Retinal pigment epithelial cell (primary cell): ENCODE measurements at regions not wholly inside any gene's neighbourhood (a gene's known extent, or its start where the extent isn't known, plus 50 kb on each side); places are given as distances from the start of the nearest gene placed in this dataset.

ENCODE experiments used
- DNase-seq: peaks from one replicate; pipeline ENCODE4 v3.0.0-alpha.2; 2010; ENCODE audit warnings: low read depth
- H3K4me3 ChIP-seq: 2 replicates; pipeline ENCODE4 v1.5.1; 2011; ENCODE audit warnings: mild to moderate bottlenecking, low read length, control low read depth, moderate library complexity
- TF ChIP-seq, protein P1 (sequence below): conservative IDR thresholded peaks from 2 replicates; pipeline ENCODE4 v1.5.1; 2011; ENCODE audit warnings: low read depth, low read length, control low read depth, inconsistent platforms

DNA sequence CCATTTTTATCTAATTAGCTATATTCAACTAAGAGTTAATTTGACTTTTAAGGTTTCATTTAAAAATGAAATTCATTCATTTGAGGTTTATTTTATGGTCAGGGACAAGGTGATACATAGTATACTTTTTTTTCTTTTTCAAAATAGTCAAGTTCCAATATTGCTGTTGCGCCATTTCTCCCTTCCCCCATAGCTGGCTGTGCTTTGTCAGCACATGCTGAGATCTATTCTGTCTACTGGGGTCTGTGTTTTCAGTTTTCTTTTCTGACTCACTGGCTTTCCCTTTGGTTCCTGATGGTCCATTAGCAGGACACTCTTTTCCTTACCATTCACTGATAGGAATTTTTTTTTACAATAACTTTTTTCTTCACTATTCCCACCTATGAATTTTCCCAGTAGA, 336.4 kb upstream of the TMEM229A start:
- TF ChIP-seq, protein P1, sequence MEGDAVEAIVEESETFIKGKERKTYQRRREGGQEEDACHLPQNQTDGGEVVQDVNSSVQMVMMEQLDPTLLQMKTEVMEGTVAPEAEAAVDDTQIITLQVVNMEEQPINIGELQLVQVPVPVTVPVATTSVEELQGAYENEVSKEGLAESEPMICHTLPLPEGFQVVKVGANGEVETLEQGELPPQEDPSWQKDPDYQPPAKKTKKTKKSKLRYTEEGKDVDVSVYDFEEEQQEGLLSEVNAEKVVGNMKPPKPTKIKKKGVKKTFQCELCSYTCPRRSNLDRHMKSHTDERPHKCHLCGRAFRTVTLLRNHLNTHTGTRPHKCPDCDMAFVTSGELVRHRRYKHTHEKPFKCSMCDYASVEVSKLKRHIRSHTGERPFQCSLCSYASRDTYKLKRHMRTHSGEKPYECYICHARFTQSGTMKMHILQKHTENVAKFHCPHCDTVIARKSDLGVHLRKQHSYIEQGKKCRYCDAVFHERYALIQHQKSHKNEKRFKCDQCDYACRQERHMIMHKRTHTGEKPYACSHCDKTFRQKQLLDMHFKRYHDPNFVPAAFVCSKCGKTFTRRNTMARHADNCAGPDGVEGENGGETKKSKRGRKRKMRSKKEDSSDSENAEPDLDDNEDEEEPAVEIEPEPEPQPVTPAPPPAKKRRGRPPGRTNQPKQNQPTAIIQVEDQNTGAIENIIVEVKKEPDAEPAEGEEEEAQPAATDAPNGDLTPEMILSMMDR: no peak
- no peak for DNase-seq
- H3K4me3 ChIP-seq: no peak overlapping the region

DNA sequence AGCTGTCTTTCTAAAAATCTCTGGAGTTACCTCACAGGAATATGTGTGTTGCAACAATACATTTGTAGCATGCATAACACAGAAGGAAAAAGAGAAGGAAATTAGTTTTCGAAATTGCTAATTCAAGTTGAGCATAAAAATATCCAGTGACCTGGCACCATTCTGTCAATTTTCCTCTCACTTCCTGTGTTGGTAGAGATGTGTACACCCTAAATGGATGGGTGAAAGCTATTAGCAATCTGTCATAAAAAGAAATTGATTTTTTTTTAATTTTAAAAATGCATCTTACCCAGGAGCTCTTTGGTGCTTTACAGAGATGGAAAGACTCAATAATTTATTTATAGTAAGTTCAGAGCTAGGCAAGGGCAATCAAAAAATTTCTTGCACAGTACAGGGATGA, 333.3 kb upstream of the TMEM229A start:
- no peak for DNase-seq
- TF ChIP-seq, protein P1: no peak

DNA sequence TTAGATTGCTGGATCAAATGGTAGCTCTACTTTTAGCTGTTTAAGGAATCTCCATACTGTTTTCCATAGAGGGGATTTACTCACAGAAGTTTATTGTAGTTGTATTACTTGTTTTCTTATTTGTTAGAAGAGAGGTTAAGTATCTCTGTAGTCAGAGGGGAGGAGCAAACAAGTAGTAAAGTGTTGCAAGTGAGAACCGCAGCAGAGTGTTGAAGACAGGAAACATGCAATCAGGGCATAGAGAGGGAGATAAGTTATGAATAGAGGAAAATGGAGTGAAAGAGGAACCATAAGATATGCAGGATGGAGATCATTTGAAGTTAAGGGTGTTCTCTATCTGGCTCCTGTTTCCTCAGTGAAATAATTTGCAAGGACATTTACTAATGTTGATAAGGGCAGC, 331.4 kb upstream of the TMEM229A start:
- TF ChIP-seq, protein P1: no peak
- no peak for DNase-seq
- H3K4me3 ChIP-seq: no peak overlapping the region

More for the DNA sequence above, 333.3 kb upstream of the TMEM229A start:
- no peak overlapping the region for H3K4me3 ChIP-seq

DNA sequence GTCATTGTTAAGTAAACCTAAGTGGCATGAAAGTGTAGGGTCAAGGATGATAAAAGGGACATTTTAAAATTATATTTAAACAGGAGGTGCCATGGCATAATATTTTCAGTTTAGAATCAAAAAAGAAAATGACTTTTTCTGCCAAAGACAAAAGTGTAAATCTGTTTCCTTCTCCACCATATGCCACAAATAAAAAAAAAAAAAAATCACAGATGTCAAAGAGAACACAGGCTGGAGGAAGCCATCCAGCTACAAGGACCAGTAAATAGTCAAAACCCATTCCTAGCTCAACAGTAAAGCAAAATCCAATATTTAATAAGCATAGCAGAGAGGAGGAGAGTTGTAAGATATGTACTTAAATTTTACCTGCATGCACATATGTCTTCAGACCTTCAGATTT, 321.3 kb upstream of the TMEM229A start:
- TF ChIP-seq, protein P1: no peak
- no peak for DNase-seq

DNA sequence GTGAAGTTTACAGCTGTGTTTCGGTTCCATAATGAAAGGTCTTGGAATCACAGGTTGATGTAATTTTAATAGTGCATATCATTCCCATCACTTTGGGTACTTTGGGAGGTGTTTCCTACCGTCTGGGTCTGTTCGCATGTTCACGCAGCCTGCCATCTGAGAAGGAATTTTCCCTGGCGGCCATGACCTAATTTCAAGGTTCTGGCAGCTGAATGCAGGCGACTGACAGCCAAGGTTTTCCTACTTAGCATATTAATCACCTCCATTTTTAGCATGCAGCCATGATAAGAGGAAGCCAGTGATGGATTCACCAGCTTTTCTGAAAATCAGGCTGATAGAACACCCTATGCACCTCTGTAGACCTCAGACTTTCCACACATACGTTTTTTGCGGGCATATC, 319.1 kb upstream of the TMEM229A start:
- no peak overlapping the region for H3K4me3 ChIP-seq
- no peak for DNase-seq
- TF ChIP-seq, protein P1: no peak

More for the DNA sequence above, 321.3 kb upstream of the TMEM229A start:
- no peak overlapping the region for H3K4me3 ChIP-seq

DNA sequence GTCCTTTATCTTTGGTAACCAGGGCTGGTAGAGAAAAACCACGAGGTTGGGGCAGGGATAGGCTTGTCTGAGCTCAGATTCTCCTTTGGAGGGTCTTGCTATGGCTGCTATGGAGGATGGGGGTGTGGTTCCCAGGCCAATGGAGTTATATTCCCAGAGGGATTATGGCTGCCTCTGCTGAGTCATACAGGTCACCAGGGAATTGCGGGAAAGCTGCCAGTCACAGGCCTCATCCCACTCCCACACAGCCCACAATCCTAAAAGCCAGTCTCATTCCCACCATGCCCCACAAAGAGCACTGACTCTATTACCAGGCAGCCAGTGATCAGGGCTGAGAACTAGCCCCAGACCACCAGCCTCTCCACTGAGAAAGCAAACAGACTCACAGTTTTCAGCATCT, 316.6 kb upstream of the TMEM229A start:
- DNase-seq: no peak
- TF ChIP-seq, protein P1: no peak
- no peak overlapping the region for H3K4me3 ChIP-seq

DNA sequence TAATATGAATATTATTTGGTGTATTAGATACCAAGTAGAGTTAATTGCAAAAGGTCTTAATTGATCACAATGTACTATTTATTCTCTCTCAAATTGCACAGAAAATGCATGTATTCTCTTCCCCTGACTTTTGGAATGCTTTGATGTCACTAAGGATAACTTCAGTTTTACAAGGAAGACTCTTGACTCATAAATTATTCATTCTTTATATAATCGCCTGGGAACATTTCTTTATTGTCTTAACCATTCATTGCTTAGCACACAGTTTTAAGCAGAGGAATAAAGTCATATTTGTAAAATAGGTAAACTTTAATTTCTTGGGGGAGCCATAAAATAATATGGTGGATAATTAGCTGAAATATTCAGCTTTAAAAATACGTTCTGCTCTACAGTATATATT, 306.0 kb upstream of the TMEM229A start:
- TF ChIP-seq, protein P1: no peak
- no peak for DNase-seq
- H3K4me3 ChIP-seq: no peak overlapping the region
